ENCODE measurements at regions not wholly inside any gene's neighbourhood (a gene's known extent, or its start where the extent isn't known, plus 50 kb on each side); places are given as distances from the start of the nearest gene placed in this dataset.

DNA sequence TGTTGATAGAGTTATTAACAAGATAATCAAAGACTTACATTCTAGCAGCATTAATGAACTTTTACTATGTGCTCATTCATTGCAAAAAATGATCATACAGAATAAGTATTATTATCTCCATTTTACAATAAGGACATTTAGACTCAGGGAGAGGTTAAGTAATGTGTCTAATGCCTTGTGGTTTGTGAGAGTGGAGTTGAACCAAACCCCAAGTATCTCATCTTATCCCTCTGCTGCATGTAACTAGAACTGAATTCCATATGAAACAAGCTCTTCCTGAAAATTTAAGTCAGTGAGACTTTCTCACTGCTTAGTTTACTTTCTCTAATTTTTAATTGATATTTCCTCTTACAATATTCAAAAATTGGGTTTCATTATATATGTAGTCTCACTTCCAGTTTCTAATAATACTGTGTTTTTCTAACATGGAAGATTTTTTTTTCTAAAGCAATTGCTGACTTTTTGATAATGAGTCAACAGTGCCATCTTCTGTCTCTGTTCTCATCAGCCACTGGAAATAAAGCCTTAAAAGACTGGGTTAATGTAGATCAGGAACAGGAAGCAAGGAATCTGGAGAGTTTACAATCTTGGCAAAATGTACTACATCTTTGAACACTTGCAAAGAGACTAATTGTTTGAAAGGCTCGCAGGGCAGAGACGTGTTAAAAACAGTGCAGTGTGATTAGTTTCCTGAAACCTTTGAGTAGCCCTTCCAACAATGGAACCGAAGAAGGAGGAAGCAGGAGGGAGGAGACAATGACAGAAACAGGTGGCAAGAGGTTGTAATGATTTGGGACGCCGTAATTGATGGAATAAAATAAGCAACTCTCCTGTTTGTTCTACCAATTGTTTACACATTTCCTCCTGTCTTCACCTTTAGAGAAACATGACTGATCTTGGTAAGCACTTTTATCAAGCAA, 567.6 kb downstream of the MRPL39 start:
- H3K36me3 ChIP-seq, result no peaks in the 10 kb centered on the region
- H3K4me1 ChIP-seq, result no peaks in the 10 kb centered on the region
- H3K9me3 ChIP-seq, result no peaks in the 10 kb centered on the region
- TF ChIP-seq POLR2A (IDR thresholded peaks at IDR 0.05) (no peak), CTCF (IDR thresholded peaks at IDR 0.05) (peak in 1 of 3 donors; percentile 21)
- intact Hi-C loops (cut with DNase I; ENCODE audit: low total_unique reads), result no loop called here
- no peak for DNase-seq (ENCODE audit: low spot score in 2 of 2)
- H3K27me3 ChIP-seq, result no peaks in the 10 kb centered on the region
- H3K27ac ChIP-seq, result no peak overlapping the region
- no peak overlapping the region for H3K4me3 ChIP-seq

DNA sequence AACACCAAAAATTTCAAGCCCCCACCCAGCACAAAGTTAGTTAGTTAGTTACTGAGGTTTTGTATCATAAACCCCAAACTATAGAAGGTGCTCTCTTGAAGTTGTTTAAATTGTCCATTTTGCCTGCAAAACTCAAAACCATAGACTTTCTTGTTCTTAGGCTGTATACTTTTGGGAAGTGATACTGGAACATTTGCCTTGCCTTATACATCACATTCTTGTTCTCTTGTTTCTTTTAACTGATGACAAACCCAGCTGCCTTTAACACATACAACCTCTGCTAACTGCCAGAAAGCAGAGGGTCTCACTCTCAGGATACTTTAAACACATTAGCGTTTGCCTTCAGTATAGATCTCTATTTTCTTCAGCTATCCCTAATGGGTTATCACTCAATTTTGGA, 570.5 kb downstream of the MRPL39 start:
- H3K36me3 ChIP-seq, result no peaks in the 10 kb centered on the region
- DNase-seq (ENCODE audit: low spot score in 2 of 2), result no peak
- H3K9me3 ChIP-seq, result no peaks in the 10 kb centered on the region
- intact Hi-C loops (cut with DNase I; ENCODE audit: low total_unique reads), result no loop called here
- no peak overlapping the region for H3K4me3 ChIP-seq
- no peaks in the 10 kb centered on the region for H3K4me1 ChIP-seq
- no peaks in the 10 kb centered on the region for H3K27me3 ChIP-seq
- TF ChIP-seq POLR2AphosphoS5 (IDR thresholded peaks at IDR 0.05) (no peak), POLR2A (IDR thresholded peaks at IDR 0.05) (no peak), CTCF (IDR thresholded peaks at IDR 0.05) (no peak)
- H3K27ac ChIP-seq, result no peak overlapping the region

DNA sequence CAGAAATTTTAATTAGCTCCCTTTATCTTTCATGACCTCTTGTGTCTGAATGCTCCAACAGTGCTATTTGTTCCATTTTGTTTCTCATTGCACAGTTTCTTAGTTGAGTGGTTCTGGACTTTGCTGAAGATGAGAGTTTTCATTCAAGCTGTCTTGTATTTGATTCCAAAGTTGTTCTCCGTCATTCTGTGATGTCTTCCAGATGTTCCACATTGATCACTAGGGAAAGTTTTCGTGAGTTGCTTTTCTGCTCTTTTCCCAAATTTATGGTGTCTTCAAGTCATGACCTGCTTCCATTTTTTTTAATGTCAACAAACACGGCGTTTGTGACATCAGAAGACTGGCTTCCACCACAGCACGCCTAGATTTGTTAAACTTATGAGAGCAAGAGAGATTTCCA, 575.5 kb downstream of the MRPL39 start:
- no peaks in the 10 kb centered on the region for H3K9me3 ChIP-seq
- intact Hi-C loops (cut with DNase I; ENCODE audit: low total_unique reads), result no loop called here
- no peak for TF ChIP-seq CTCF (IDR thresholded peaks at IDR 0.05)
- TF ChIP-seq POLR2AphosphoS5 (IDR thresholded peaks at IDR 0.05), result no peak
- TF ChIP-seq POLR2A (IDR thresholded peaks at IDR 0.05), result no peak
- H3K4me3 ChIP-seq, result no peak overlapping the region
- H3K27ac ChIP-seq, result no peak overlapping the region
- H3K27me3 ChIP-seq, result no peaks in the 10 kb centered on the region
- DNase-seq (ENCODE audit: low spot score in 2 of 2), result no peak
- no peaks in the 10 kb centered on the region for H3K36me3 ChIP-seq
- H3K4me1 ChIP-seq, result no peaks in the 10 kb centered on the region

DNA sequence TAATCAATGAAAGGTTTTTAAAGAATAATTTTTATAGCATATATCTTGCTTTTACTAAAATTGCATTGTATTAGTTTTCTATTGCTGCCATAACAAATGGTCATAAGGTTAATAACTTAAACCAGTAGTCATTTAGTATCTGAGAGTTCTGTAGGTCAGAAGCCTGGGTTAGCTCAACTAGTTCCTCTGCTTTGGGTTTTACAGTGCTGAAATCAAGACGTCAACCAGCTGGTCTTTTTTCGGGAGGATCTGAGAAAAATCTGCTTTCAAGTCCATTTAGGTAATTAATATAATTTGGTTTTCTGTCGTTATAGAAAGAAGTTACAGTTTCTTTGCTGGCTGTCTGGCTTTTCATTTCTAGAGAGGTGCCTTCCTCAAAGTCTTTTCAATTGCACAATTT, 577.7 kb downstream of the MRPL39 start:
- Histone ChIP-seq H3K4me1 (no peaks in the 10 kb centered on the region), H3K36me3 (no peaks in the 10 kb centered on the region), H3K27me3 (no peaks in the 10 kb centered on the region), H3K27ac (no peak overlapping the region), H3K9me3 (no peaks in the 10 kb centered on the region), H3K4me3 (no peak overlapping the region)
- TF ChIP-seq POLR2AphosphoS5 (IDR thresholded peaks at IDR 0.05) (no peak), POLR2A (IDR thresholded peaks at IDR 0.05) (no peak), CTCF (IDR thresholded peaks at IDR 0.05) (no peak)
- no peak for DNase-seq (ENCODE audit: low spot score in 2 of 2)
- intact Hi-C loops (cut with DNase I; ENCODE audit: low total_unique reads), result no loop called here

DNA sequence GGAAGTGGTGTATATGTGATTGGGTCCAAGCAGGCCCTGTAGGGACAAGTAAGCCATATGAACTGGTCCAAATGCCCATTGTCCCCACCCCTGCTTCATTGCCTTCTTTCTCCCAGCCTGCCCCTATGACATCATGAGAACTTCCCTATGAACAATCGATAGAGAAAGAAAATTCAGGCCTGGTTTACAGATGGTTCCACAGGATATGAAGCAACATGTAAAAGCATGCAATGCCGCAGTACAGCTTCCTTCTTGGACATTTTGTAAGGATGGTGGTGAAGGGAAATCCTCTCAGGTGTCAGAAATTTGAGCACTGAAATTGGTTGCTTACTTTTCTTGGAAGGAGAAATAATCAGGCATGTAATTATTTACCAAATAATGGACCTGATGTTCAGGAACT, 581.7 kb downstream of the MRPL39 start:
- intact Hi-C loops (cut with DNase I; ENCODE audit: low total_unique reads), result no loop called here
- no peak for TF ChIP-seq POLR2AphosphoS5 (IDR thresholded peaks at IDR 0.05)
- TF ChIP-seq CTCF (IDR thresholded peaks at IDR 0.05), result no peak
- TF ChIP-seq POLR2A (IDR thresholded peaks at IDR 0.05), result no peak
- no peaks in the 10 kb centered on the region for H3K9me3 ChIP-seq
- H3K27me3 ChIP-seq, result no peaks in the 10 kb centered on the region
- no peak for DNase-seq (ENCODE audit: low spot score in 2 of 2)
- no peaks in the 10 kb centered on the region for H3K36me3 ChIP-seq
- no peak overlapping the region for H3K4me3 ChIP-seq
- H3K4me1 ChIP-seq, result no peaks in the 10 kb centered on the region
- no peak overlapping the region for H3K27ac ChIP-seq
